Fibroblast of lung (primary cell): ENCODE measurements at regions not wholly inside any gene's neighbourhood (a gene's known extent, or its start where the extent isn't known, plus 50 kb on each side); places are given as distances from the start of the nearest gene placed in this dataset.

Source experiments
- EZH2 ChIP-seq: IDR thresholded peaks from 2 replicates; pipeline ENCODE4 v1.5.1; 2012; ENCODE audit warnings: low read length, control low read depth, mild to moderate bottlenecking; ENCODE audit errors: missing control alignments
- TF ChIP-seq, protein P1 (sequence below), 2 donors: IDR thresholded peaks in 1 of 2; conservative IDR thresholded peaks in 1 of 2; 1 replicate in 1 of 2; 2 replicates in 1 of 2; pipeline ENCODE4 v1.5.1; 2011 to 2012; ENCODE audit warnings: low read length in 2 of 2, control low read depth in 1 of 2, inconsistent platforms in 1 of 2, low read depth in 1 of 2, mild to moderate bottlenecking in 1 of 2

DNA sequence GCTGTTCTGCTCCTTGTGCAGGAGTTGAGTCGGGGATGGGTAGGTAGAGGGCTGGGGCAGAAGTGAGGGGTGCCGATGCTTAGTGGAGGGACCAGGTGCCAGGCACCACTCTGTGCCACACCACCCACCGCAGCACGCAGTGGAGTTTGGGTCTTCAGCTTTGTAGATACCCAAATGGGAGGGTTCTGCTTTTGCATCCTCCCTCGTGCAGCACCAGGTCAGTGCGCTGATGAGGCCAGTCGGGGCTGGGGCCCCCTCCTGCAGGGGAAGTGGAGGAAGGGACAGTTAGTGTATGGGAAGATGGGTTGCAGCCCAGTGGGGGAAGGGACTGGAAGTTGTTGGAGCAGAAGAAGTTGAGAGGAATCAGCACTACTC lies 244.0 kb downstream of the RHOU start:
- TF ChIP-seq, protein P1, sequence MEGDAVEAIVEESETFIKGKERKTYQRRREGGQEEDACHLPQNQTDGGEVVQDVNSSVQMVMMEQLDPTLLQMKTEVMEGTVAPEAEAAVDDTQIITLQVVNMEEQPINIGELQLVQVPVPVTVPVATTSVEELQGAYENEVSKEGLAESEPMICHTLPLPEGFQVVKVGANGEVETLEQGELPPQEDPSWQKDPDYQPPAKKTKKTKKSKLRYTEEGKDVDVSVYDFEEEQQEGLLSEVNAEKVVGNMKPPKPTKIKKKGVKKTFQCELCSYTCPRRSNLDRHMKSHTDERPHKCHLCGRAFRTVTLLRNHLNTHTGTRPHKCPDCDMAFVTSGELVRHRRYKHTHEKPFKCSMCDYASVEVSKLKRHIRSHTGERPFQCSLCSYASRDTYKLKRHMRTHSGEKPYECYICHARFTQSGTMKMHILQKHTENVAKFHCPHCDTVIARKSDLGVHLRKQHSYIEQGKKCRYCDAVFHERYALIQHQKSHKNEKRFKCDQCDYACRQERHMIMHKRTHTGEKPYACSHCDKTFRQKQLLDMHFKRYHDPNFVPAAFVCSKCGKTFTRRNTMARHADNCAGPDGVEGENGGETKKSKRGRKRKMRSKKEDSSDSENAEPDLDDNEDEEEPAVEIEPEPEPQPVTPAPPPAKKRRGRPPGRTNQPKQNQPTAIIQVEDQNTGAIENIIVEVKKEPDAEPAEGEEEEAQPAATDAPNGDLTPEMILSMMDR (conservative IDR thresholded peaks at IDR 0.05 in 1 of 2, IDR thresholded peaks at IDR 0.05 in 1 of 2; ENCODE audit: low read depth in 1 of 2, low read length in 2 of 2): no peak
- no peak for TF ChIP-seq EZH2
